Type B pancreatic cell (in vitro differentiated cells): ENCODE measurements at regions not wholly inside any gene's neighbourhood (a gene's known extent, or its start where the extent isn't known, plus 50 kb on each side); places are given as distances from the start of the nearest gene placed in this dataset.

Source experiments
- DNase-seq: peaks from one replicate; pipeline ENCODE4 v3.0.0; 2021; ENCODE audit warnings: mixed read lengths; ENCODE audit not compliant: unreplicated experiment; ENCODE audit errors: extremely low spot score
- H3K27ac Mint-ChIP-seq: 2 replicates; pipeline ENCODE4 v1.8.0; 2021; ENCODE audit warnings: mild to moderate bottlenecking, mixed read lengths
- H3K27me3 Mint-ChIP-seq: 2 replicates; pipeline ENCODE4 v1.8.0; 2021; ENCODE audit warnings: mixed read lengths
- H3K36me3 Mint-ChIP-seq: 2 replicates; pipeline ENCODE4 v1.8.0; 2021; ENCODE audit warnings: mixed read lengths
- H3K4me1 Mint-ChIP-seq: one replicate; pipeline ENCODE4 v1.8.0; 2021; ENCODE audit warnings: mixed read lengths; ENCODE audit not compliant: unreplicated experiment
- H3K4me3 Mint-ChIP-seq: 2 replicates; pipeline ENCODE4 v1.8.0; 2021; ENCODE audit warnings: mild to moderate bottlenecking, mixed read lengths
- H3K9me3 Mint-ChIP-seq: 2 replicates; pipeline ENCODE4 v1.8.0; 2021; ENCODE audit warnings: mixed read lengths
- TF ChIP-seq, protein P1 (sequence below): fragments of 200-600 bp; sonication (generic); conservative IDR thresholded peaks from 2 replicates; pipeline ENCODE4 v1.5.0; 2021; ENCODE audit warnings: antibody characterized with exemption, mild to moderate bottlenecking

DNA sequence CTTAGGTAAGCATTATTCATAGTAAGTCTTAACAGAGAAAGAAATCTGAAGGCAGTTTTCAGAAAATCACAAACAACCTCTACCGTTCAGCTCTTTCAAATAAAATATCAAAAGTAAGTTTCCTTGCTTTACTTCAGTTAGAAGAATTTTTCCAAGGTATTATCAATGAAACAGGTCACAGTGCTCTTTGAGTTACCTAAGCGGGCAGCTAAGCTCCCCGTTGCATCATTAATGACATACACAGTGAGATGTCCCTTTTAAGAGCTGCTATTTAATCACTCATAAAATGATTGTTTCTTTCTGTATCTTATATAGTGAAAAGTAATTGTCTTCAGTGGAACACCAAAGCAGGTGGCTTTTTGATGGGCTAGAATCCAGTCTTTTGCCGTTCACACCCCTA lies 86.2 kb upstream of the PIK3R1 start:
- Mint-ChIP-seq H3K27ac (no peak overlapping the region), H3K4me3 (no peak overlapping the region), H3K4me1 (peaks cover 7% of the 10 kb centered on the region), H3K36me3 (peaks cover 5% of the 10 kb centered on the region), H3K27me3 (peaks cover 61% of the 10 kb centered on the region), H3K9me3 (no peaks in the 10 kb centered on the region)
- no peak for DNase-seq
- TF ChIP-seq, protein P1, sequence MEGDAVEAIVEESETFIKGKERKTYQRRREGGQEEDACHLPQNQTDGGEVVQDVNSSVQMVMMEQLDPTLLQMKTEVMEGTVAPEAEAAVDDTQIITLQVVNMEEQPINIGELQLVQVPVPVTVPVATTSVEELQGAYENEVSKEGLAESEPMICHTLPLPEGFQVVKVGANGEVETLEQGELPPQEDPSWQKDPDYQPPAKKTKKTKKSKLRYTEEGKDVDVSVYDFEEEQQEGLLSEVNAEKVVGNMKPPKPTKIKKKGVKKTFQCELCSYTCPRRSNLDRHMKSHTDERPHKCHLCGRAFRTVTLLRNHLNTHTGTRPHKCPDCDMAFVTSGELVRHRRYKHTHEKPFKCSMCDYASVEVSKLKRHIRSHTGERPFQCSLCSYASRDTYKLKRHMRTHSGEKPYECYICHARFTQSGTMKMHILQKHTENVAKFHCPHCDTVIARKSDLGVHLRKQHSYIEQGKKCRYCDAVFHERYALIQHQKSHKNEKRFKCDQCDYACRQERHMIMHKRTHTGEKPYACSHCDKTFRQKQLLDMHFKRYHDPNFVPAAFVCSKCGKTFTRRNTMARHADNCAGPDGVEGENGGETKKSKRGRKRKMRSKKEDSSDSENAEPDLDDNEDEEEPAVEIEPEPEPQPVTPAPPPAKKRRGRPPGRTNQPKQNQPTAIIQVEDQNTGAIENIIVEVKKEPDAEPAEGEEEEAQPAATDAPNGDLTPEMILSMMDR, result no peak

DNA sequence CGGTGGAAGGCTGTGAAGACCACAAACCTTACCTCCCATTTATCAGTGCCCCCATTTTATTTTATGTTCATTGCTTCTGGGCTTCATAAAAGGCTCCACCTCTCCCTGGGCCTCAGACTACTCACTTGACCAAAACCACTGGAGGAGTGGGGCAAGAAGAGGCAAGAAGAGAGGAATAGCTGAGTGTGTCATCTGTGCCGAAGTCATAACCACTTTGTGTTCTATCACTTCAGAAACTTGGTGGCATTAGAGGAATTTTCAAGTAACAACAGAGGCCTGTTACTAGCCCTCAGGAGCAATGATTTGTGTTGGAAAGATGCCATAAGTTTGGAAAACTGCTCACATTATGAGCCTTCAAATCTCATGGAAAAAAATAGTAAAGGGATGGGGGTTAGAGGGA lies 88.7 kb upstream of the PIK3R1 start:
- Mint-ChIP-seq H3K9me3 (peaks cover 3% of the 10 kb centered on the region), H3K4me1 (peaks cover 7% of the 10 kb centered on the region), H3K4me3 (no peak overlapping the region), H3K36me3 (peaks cover 5% of the 10 kb centered on the region), H3K27ac (no peak overlapping the region), H3K27me3 (peaks cover 63% of the 10 kb centered on the region)
- TF ChIP-seq, protein P1, result no peak
- no peak for DNase-seq

GRCh38 chr5:68122439-68123328 lies 92.9 kb upstream of the PIK3R1 start:
- H3K27me3 Mint-ChIP-seq, result peaks cover 53% of the 10 kb centered on the region
- H3K9me3 Mint-ChIP-seq, result peaks cover 3% of the 10 kb centered on the region
- no peaks in the 10 kb centered on the region for H3K36me3 Mint-ChIP-seq
- H3K4me1 Mint-ChIP-seq, result no peaks in the 10 kb centered on the region
- TF ChIP-seq, protein P1, result no peak
- H3K4me3 Mint-ChIP-seq, result no peak overlapping the region
- H3K27ac Mint-ChIP-seq, result no peak overlapping the region
- no peak for DNase-seq

DNA sequence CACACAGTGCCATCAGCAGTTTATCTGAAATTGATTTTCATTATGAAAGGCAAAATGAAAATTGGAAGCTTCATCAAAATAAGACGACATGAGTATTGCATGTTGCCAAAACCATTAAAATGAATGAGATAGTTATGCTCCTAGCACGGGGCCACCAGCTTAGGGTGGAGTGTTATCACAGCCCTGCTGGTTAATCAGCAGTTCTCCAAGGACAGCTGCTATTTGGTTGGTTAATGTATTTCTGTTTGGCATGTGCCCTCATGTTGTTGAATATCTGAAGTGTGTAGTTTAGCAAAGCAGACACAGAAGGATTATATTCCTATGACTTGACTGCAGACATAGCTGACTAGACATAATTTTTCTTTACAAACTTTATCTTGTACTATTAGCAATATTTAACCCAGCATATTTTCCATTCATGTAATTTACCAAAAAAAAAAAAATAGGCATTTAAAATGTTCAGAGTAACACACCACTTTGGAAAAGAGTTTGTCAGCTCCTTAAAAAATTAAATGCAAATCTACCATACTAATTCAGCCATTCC lies 98.6 kb upstream of the PIK3R1 start:
- Mint-ChIP-seq H3K4me3 (no peak overlapping the region), H3K27me3 (peaks cover 21% of the 10 kb centered on the region)

DNA sequence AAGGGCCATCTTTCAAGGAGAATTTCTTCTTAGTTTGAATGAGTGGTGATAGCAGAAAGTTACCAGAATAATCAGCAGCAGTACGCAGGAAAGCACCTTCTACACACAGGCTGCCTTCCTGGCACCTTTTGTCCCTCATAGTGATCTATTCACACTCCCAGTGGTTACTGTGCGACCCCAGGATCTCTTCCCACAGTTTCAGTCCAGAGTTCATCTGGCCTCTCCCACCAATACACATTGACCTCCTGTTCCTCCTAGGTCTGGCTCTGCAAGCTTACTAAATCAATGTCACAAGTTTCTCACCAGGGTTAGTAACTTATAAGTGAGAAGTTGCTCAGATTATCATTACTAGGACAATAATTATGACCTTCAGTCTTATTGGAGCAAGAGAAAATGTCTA lies 99.1 kb upstream of the PIK3R1 start:
- Mint-ChIP-seq H3K4me3 (no peak overlapping the region), H3K4me1 (no peaks in the 10 kb centered on the region), H3K27ac (no peak overlapping the region), H3K36me3 (no peaks in the 10 kb centered on the region), H3K27me3 (peaks cover 18% of the 10 kb centered on the region), H3K9me3 (no peaks in the 10 kb centered on the region)
- no peak for DNase-seq
- TF ChIP-seq, protein P1, result no peak

More for the DNA sequence above, 98.6 kb upstream of the PIK3R1 start:
- Mint-ChIP-seq H3K4me1 (no peaks in the 10 kb centered on the region), H3K27ac (no peak overlapping the region), H3K9me3 (no peaks in the 10 kb centered on the region), H3K36me3 (no peaks in the 10 kb centered on the region)
- DNase-seq, result no peak
- TF ChIP-seq, protein P1, result no peak
